Mucosa of descending colon (tissue), 3 donors: ENCODE measurements at regions not wholly inside any gene's neighbourhood (a gene's known extent, or its start where the extent isn't known, plus 50 kb on each side); places are given as distances from the start of the nearest gene placed in this dataset.

Experiments
- ATAC-seq: fragments of 200-7000 bp; cut with Tn5 transposase; one replicate; pipeline ENCODE4 v1.9.1; 2020; ENCODE audit warnings: mild to moderate bottlenecking, moderate library complexity
- DNase-seq, 3 donors: peaks; one replicate each; pipeline ENCODE4 v3.0.0-alpha.2; 2020
- H3K36me3 ChIP-seq: fragments of 200-600 bp; one replicate; pipeline ENCODE4 v1.8.0; 2021; ENCODE audit warnings: low read depth, mild to moderate bottlenecking
- H3K4me1 ChIP-seq: fragments of 200-600 bp; one replicate; pipeline ENCODE4 v1.8.0; 2021; ENCODE audit warnings: low read depth, mild to moderate bottlenecking
- H3K4me3 ChIP-seq: fragments of 200-600 bp; one replicate; pipeline ENCODE4 v1.8.0; 2021; ENCODE audit warnings: mild to moderate bottlenecking
- H3K9me3 ChIP-seq: fragments of 200-600 bp; one replicate; pipeline ENCODE4 v1.8.0; 2021; ENCODE audit warnings: mild to moderate bottlenecking
- CTCF ChIP-seq: fragments of 200-600 bp; IDR thresholded peaks from one replicate; pipeline ENCODE4 v1.8.0; 2022; ENCODE audit warnings: antibody characterized with exemption, mild to moderate bottlenecking
- intact Hi-C, 2 donors: fragments of 100-400 bp; cut with DNase I in 1 of 2; cut with micrococcal nuclease in 1 of 2; formaldehyde crosslinking; loops; one replicate each; pipeline versions ENCODE4 v1.11.0 to v1.11.1; 2022; cut with DNase I, micrococcal nuclease
- donor health status: DM: no; HTN: no; CAD: no; lungs with moderate emphysema.
- donor health status: DM: no; HTN: no; CAD: no.
- donor health status: DM: no; HTN: yes; CAD: no.

GRCh38 chr3:159726231-159726964 is 262.2 kb upstream of the IL12A start:
- no peaks in the 10 kb centered on the region for H3K9me3 ChIP-seq
- no peaks in the 10 kb centered on the region for H3K36me3 ChIP-seq
- H3K4me1 ChIP-seq: no peaks in the 10 kb centered on the region
- no peak overlapping the region for H3K4me3 ChIP-seq
- no peak for TF ChIP-seq CTCF
- intact Hi-C loops: no loop called here
- DNase-seq: no peak
- ATAC-seq: no peak

GRCh38 chr3:159727506-159727905 is 261.1 kb upstream of the IL12A start:
- H3K4me1 ChIP-seq: no peaks in the 10 kb centered on the region
- peak; percentile 49 for ATAC-seq
- H3K36me3 ChIP-seq: no peaks in the 10 kb centered on the region
- intact Hi-C loops: no loop called here
- H3K4me3 ChIP-seq: no peak overlapping the region
- DNase-seq: no peak
- no peak for TF ChIP-seq CTCF
- no peaks in the 10 kb centered on the region for H3K9me3 ChIP-seq

GRCh38 chr3:159731254-159731653 is 257.4 kb upstream of the IL12A start:
- Histone ChIP-seq H3K9me3 (no peaks in the 10 kb centered on the region), H3K4me1 (no peaks in the 10 kb centered on the region), H3K36me3 (no peaks in the 10 kb centered on the region), H3K4me3 (no peak overlapping the region)
- intact Hi-C loops: no loop called here
- ATAC-seq: no peak
- no peak for TF ChIP-seq CTCF
- no peak for DNase-seq

- no peak for TF ChIP-seq CTCF
- intact Hi-C loops: no loop called here
- DNase-seq (no peak), ATAC-seq (peak; percentile 46)
- Histone ChIP-seq H3K9me3 (no peaks in the 10 kb centered on the region), H3K4me1 (no peaks in the 10 kb centered on the region), H3K4me3 (no peak overlapping the region), H3K36me3 (no peaks in the 10 kb centered on the region)
Measured at GRCh38 chr3:159732172-159733111, 256.2 kb upstream of the IL12A start.

- intact Hi-C loops: no loop called here
- Histone ChIP-seq H3K4me1 (no peaks in the 10 kb centered on the region), H3K9me3 (no peaks in the 10 kb centered on the region), H3K4me3 (no peak overlapping the region), H3K36me3 (no peaks in the 10 kb centered on the region)
- no peak for TF ChIP-seq CTCF
- DNase-seq: no peak
- ATAC-seq: no peak
Measured at GRCh38 chr3:159733194-159733860, 255.3 kb upstream of the IL12A start.
